IMR-90 (cell line): ENCODE measurements at regions not wholly inside any gene's neighbourhood (a gene's known extent, or its start where the extent isn't known, plus 50 kb on each side); places are given as distances from the start of the nearest gene placed in this dataset.

Experiments used
- ATAC-seq: fragments of 200-7000 bp; cut with Tn5 transposase; 2 replicates; pipeline ENCODE4 v1.9.1; 2020; ENCODE audit warnings: low read depth, mild to moderate bottlenecking, moderate library complexity
- BruUV-seq: library from RNA; stranded (reverse); fragments of 400-500 nt; replicated peaks from 2 replicates; lab custom pipeline; 2021; lab: Mats Ljungman, UMichigan
- CTCF ChIA-PET: fragments of 300-600 bp; formaldehyde crosslinking; extraction: SDS; loops from one replicate; lab custom pipeline; 2021; ENCODE audit warnings: antibody characterized with exemption; lab: Yijun Ruan, JAX
- POLR2A ChIA-PET: fragments of 300-600 bp; sonication (Branson Sonifier 250); formaldehyde crosslinking; loops from one replicate; lab custom pipeline; 2022; ENCODE audit warnings: antibody characterized with exemption; ENCODE audit not compliant: unreplicated experiment; lab: Charles Lee
- DNase-seq: peaks from one replicate; pipeline ENCODE4 v3.0.0; 2013
- H2AFZ ChIP-seq: replicated peaks from 2 replicates; pipeline ENCODE3; 2013; ENCODE audit warnings: low read length, mild to moderate bottlenecking; ENCODE audit not compliant: poor library complexity
- H2AK5ac ChIP-seq: 2 replicates; pipeline ENCODE4 v1.6.1; 2013; ENCODE audit warnings: low read depth, low read length, inconsistent platforms
- H2AK9ac ChIP-seq: replicated peaks from 2 replicates; pipeline ENCODE3; 2013; ENCODE audit warnings: mild to moderate bottlenecking, low read depth, low read length, moderate library complexity; ENCODE audit not compliant: poor library complexity
- H2BK120ac ChIP-seq: 2 replicates; pipeline ENCODE4 v1.6.1; 2013; ENCODE audit warnings: low read depth, low read length, inconsistent platforms
- H2BK15ac ChIP-seq: 3 replicates; pipeline ENCODE4 v1.6.1; 2013; ENCODE audit warnings: low read depth, low read length, inconsistent platforms
- H2BK20ac ChIP-seq: 2 replicates; pipeline ENCODE4 v1.6.1; 2013; ENCODE audit warnings: low read depth, mild to moderate bottlenecking, inconsistent platforms, low read length, moderate library complexity
- H2BK5ac ChIP-seq: 2 replicates; pipeline ENCODE4 v1.6.1; 2013; ENCODE audit warnings: mild to moderate bottlenecking, low read depth, low read length, inconsistent platforms; ENCODE audit not compliant: poor library complexity, severe bottlenecking
- H3K14ac ChIP-seq: replicated peaks from 2 replicates; pipeline ENCODE4 v1.6.1; 2013; ENCODE audit warnings: low read depth, low read length, inconsistent platforms
- H3K18ac ChIP-seq: 2 replicates; pipeline ENCODE4 v1.6.1; 2013; ENCODE audit warnings: low read depth, low read length, control low read depth
- H3K23ac ChIP-seq: 2 replicates; pipeline ENCODE4 v1.6.1; 2013; ENCODE audit warnings: low read depth, low read length, inconsistent platforms
- H3K27ac ChIP-seq: 2 replicates; pipeline ENCODE4 v1.5.1; 2013; ENCODE audit warnings: mild to moderate bottlenecking, control low read depth, low read length; ENCODE audit not compliant: insufficient read depth
- H3K27me3 ChIP-seq: 2 replicates; pipeline ENCODE4 v1.6.1; 2013; ENCODE audit warnings: low read length; ENCODE audit not compliant: control insufficient read depth, insufficient read depth
- H3K36me3 ChIP-seq: 2 replicates; pipeline ENCODE4 v1.6.1; 2013; ENCODE audit warnings: low read length, mixed read lengths; ENCODE audit not compliant: control insufficient read depth, insufficient read depth
- H3K4ac ChIP-seq: 2 replicates; pipeline ENCODE4 v1.6.1; 2013; ENCODE audit warnings: low read depth, low read length, inconsistent platforms
- H3K4me1 ChIP-seq: 2 replicates; pipeline ENCODE4 v1.6.1; 2013; ENCODE audit warnings: low read length, mixed read lengths; ENCODE audit not compliant: control insufficient read depth, insufficient read depth
- H3K4me2 ChIP-seq: 2 replicates; pipeline ENCODE4 v1.6.1; 2013; ENCODE audit warnings: low read depth, mild to moderate bottlenecking, control low read depth, low read length, moderate library complexity
- H3K4me3 ChIP-seq: 2 replicates; pipeline ENCODE4 v1.5.1; 2013; ENCODE audit warnings: low read depth, mild to moderate bottlenecking, control low read depth, low read length, moderate library complexity; ENCODE audit not compliant: insufficient read depth
- H3K56ac ChIP-seq: 2 replicates; pipeline ENCODE4 v1.6.1; 2013; ENCODE audit warnings: low read length, inconsistent platforms; ENCODE audit not compliant: insufficient read depth; ENCODE audit errors: extremely low read depth
- H3K79me1 ChIP-seq, 2 experiments: 2 replicates each; pipeline ENCODE4 v1.6.1; 2013; ENCODE audit warnings: low read length in 2 of 2, inconsistent platforms in 1 of 2, low read depth in 1 of 2
- H3K9ac ChIP-seq: 2 replicates; pipeline ENCODE4 v1.6.1; 2013; ENCODE audit warnings: low read depth, low read length, control low read depth
- H3K9me1 ChIP-seq: 2 replicates; pipeline ENCODE4 v1.6.1; 2013; ENCODE audit warnings: low read length, inconsistent platforms; ENCODE audit not compliant: insufficient read depth
- H3K9me3 ChIP-seq: 2 replicates; pipeline ENCODE4 v1.6.1; 2013; ENCODE audit warnings: low read length; ENCODE audit not compliant: control insufficient read depth, insufficient read depth
- H4K20me1 ChIP-seq: 2 replicates; pipeline ENCODE4 v1.6.1; 2013; ENCODE audit warnings: low read length, inconsistent platforms; ENCODE audit not compliant: insufficient read depth
- H4K5ac ChIP-seq: 2 replicates; pipeline ENCODE4 v1.6.1; 2013; ENCODE audit warnings: mild to moderate bottlenecking, low read depth, low read length, control low read depth
- H4K8ac ChIP-seq, 2 experiments: 2 replicates each; pipeline ENCODE4 v1.6.1; 2013; ENCODE audit warnings: low read depth in 2 of 2, low read length in 2 of 2, control low read depth in 1 of 2, inconsistent platforms in 1 of 2
- H4K91ac ChIP-seq: 2 replicates; pipeline ENCODE4 v1.6.1; 2013; ENCODE audit warnings: low read depth, low read length, inconsistent platforms; ENCODE audit not compliant: insufficient read depth
- BHLHE40 ChIP-seq: fragments of 150-350 bp; IDR thresholded peaks from 2 replicates; pipeline ENCODE4 v1.6.1; 2016; ENCODE audit warnings: mild to moderate bottlenecking, low read depth, low read length
- CEBPB ChIP-seq: IDR thresholded peaks from 2 replicates; pipeline ENCODE4 v1.6.1; 2012; ENCODE audit warnings: low read depth, low read length, improper control_type of control experiment
- CTCF ChIP-seq: conservative IDR thresholded peaks from 2 replicates; pipeline ENCODE4 v1.5.1; 2012; ENCODE audit warnings: mild to moderate bottlenecking, low read depth, low read length, improper control_type of control experiment
- ELK1 ChIP-seq: fragments of 150-350 bp; IDR thresholded peaks from 2 replicates; pipeline ENCODE4 v1.6.1; 2016; ENCODE audit warnings: low read depth, mild to moderate bottlenecking, low read length, moderate library complexity, borderline replicate concordance
- FOS ChIP-seq: fragments of 150-350 bp; IDR thresholded peaks from 2 replicates; pipeline ENCODE4 v1.6.1; 2016; ENCODE audit warnings: low read depth, low read length
- MAFK ChIP-seq: IDR thresholded peaks from 2 replicates; pipeline ENCODE4 v1.6.1; 2012; ENCODE audit warnings: low read depth, low read length, improper control_type of control experiment
- MAZ ChIP-seq: IDR thresholded peaks from 2 replicates; pipeline ENCODE4 v1.6.1; 2012; ENCODE audit warnings: low read depth, mild to moderate bottlenecking, low read length, improper control_type of control experiment, moderate library complexity, borderline replicate concordance
- MXI1 ChIP-seq: IDR thresholded peaks from 2 replicates; pipeline ENCODE4 v1.6.1; 2012; ENCODE audit warnings: low read depth, mild to moderate bottlenecking, low read length, moderate library complexity, borderline replicate concordance
- POLR2A ChIP-seq: IDR thresholded peaks from 2 replicates; pipeline ENCODE4 v1.6.1; 2012; ENCODE audit warnings: mild to moderate bottlenecking, low read depth, low read length
- RAD21 ChIP-seq: IDR thresholded peaks from 2 replicates; pipeline ENCODE4 v1.6.1; 2012; ENCODE audit warnings: low read length, improper control_type of control experiment
- RFX5 ChIP-seq: IDR thresholded peaks from 2 replicates; pipeline ENCODE4 v1.8.0; 2012; ENCODE audit warnings: low read depth, mild to moderate bottlenecking, low read length, moderate library complexity
- USF2 ChIP-seq: fragments of 150-350 bp; IDR thresholded peaks from 2 replicates; pipeline ENCODE4 v1.6.1; 2017; ENCODE audit warnings: mild to moderate bottlenecking, antibody characterized with exemption, low read length, low read depth
- WGBS, 2 experiments: methylation state at CpG; one replicate each; pipeline versions ENCODE4 v1.1.5 to v1.1.7; 2013; ENCODE audit warnings: missing lambda C conversion rate in 2 of 2; ENCODE audit not compliant: insufficient read length in 1 of 2; ENCODE audit errors: extremely low coverage in 2 of 2; 5-methylcytosine and 5-hydroxymethylcytosine counted together
- dilution Hi-C: fragments of 300-500 bp; cut with HindIII; formaldehyde crosslinking; loops from one replicate; pipeline ENCODE4 v1.14.3; 2018; ENCODE audit warnings: low sequenced_read_pairs; ENCODE audit not compliant: unreplicated experiment
- in situ Hi-C: fragments of 300-500 bp; cut with MboI; formaldehyde crosslinking; loops from 3 replicates; pipeline ENCODE4 v1.14.3; 2019; ENCODE audit warnings: low sequenced_read_pairs, inconsistent platforms, mixed read lengths
- intact Hi-C: fragments of 100-400 bp; cut with micrococcal nuclease; formaldehyde crosslinking; loops from 2 replicates; pipeline ENCODE4 v1.10.0; 2022

- peak; percentile 36; the same call in 1 of the 2 replicates for TF ChIP-seq FOS
- no peak for TF ChIP-seq ELK1
Measured at GRCh38 chr17:77316191-77316641, 175.4 kb downstream of the SEC14L1 start (continued).

- H3K9ac ChIP-seq: no peak overlapping the region
- POLR2A ChIA-PET: no interaction called here
- no peaks in the 10 kb centered on the region for H4K20me1 ChIP-seq
- no peak overlapping the region for H3K18ac ChIP-seq
- BruUV-seq: no TSS peak
- H3K23ac ChIP-seq: 0 out of 2 replicates have a peak overlapping the region, but pooled peaks have one; percentile 24
- H3K9me1 ChIP-seq: peaks cover 26% of the 10 kb centered on the region
- peak overlapping the region; percentile 77 for H2BK5ac ChIP-seq
- H2AK9ac ChIP-seq: peak overlapping the region; percentile 93
- peak overlapping the region; percentile 73 for H3K27ac ChIP-seq
- H3K4me2 ChIP-seq: no peak overlapping the region
- DNase-seq (no peak), ATAC-seq (no peak)
- peak overlapping the region; percentile 31; the same call in 1 of the 2 replicates for H4K5ac ChIP-seq
- peak overlapping the region; percentile 64 for H3K14ac ChIP-seq
- peaks cover 27 to 81% of the 10 kb centered on the region in 2 experiments for H3K79me1 ChIP-seq
- peak overlapping the region; percentile 82; the same call in 1 of the 2 replicates for H4K91ac ChIP-seq
- H3K27me3 ChIP-seq: no peaks in the 10 kb centered on the region
- peak overlapping the region; percentile 80; the same call in 1 of the 3 replicates for H2BK15ac ChIP-seq
- H2BK120ac ChIP-seq: peak overlapping the region; percentile 78
- in situ Hi-C loops: no loop called here
- H2AFZ ChIP-seq: peak overlapping the region; percentile 89
- no peak overlapping the region for H3K56ac ChIP-seq
- no peak overlapping the region for H3K4me3 ChIP-seq
- H3K36me3 ChIP-seq: no peaks in the 10 kb centered on the region
- intact Hi-C loops: no loop called here
- CTCF ChIA-PET: no interaction called here
- no peak overlapping the region for H2BK20ac ChIP-seq
- dilution Hi-C loops: no loop called here
- peak overlapping the region; percentile 90 for H2AK5ac ChIP-seq
- H3K4ac ChIP-seq: peak overlapping the region; percentile 70
- no peaks in the 10 kb centered on the region for H3K9me3 ChIP-seq
- WGBS, 2 experiments: no CpG with 5 or more reads among the region's 8 CpGs
- peak overlapping the region; percentile 17 to 76; a peak in 3 of 4 replicates for H4K8ac ChIP-seq
- H3K4me1 ChIP-seq: peaks cover 43% of the 10 kb centered on the region
- TF ChIP-seq ELK1 (no peak), POLR2A (no peak), USF2 (no peak), RFX5 (no peak), CTCF (no peak), MAZ (no peak), CEBPB (no peak), BHLHE40 (no peak), RAD21 (no peak), MAFK (no peak), FOS (no peak), MXI1 (no peak)
Measured at GRCh38 chr17:77316651-77317050, 175.9 kb downstream of the SEC14L1 start.
